DOHH2 (cell line): ENCODE measurements at regions not wholly inside any gene's neighbourhood (a gene's known extent, or its start where the extent isn't known, plus 50 kb on each side); places are given as distances from the start of the nearest gene placed in this dataset.

Experiments
- EZH2phosphoT487 ChIP-seq: fragments of 200-600 bp; sonication (generic); IDR thresholded peaks from 2 replicates; pipeline ENCODE4 v1.6.1; 2017; ENCODE audit warnings: borderline replicate concordance, mild to moderate bottlenecking, antibody characterized with exemption, low read length, moderate library complexity, mixed read lengths
- TF ChIP-seq, protein P1 (sequence below): fragments of 200-600 bp; sonication (generic); IDR thresholded peaks from one replicate; pipeline ENCODE4 v1.5.1; 2014; ENCODE audit warnings: antibody characterized with exemption, mild to moderate bottlenecking, low read depth, low read length; ENCODE audit not compliant: poor library complexity, severe bottlenecking

DNA sequence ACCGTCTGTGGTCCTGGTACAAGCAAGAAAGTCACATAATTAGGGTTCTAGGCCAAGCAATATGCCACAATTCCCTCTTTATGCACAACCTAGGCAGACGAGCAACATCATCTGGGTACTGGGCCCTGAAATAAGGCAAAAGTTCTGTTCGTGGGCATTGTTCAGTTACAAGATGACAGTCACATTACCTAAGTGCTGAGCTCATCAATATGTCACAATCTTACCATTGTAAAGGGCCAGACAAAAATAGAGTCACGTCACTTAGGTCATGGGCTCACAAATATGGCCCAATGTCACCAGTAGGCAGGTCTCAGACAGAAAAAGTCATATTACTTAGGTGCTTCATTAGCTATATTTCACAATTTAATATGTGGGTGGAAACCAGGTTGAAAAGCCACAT is 1025.3 kb upstream of the AMELY start:
- TF ChIP-seq, protein P1, sequence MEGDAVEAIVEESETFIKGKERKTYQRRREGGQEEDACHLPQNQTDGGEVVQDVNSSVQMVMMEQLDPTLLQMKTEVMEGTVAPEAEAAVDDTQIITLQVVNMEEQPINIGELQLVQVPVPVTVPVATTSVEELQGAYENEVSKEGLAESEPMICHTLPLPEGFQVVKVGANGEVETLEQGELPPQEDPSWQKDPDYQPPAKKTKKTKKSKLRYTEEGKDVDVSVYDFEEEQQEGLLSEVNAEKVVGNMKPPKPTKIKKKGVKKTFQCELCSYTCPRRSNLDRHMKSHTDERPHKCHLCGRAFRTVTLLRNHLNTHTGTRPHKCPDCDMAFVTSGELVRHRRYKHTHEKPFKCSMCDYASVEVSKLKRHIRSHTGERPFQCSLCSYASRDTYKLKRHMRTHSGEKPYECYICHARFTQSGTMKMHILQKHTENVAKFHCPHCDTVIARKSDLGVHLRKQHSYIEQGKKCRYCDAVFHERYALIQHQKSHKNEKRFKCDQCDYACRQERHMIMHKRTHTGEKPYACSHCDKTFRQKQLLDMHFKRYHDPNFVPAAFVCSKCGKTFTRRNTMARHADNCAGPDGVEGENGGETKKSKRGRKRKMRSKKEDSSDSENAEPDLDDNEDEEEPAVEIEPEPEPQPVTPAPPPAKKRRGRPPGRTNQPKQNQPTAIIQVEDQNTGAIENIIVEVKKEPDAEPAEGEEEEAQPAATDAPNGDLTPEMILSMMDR: no peak
- TF ChIP-seq EZH2phosphoT487: no peak
